ELR (cell line): ENCODE measurements at regions not wholly inside any gene's neighbourhood (a gene's known extent, or its start where the extent isn't known, plus 50 kb on each side); places are given as distances from the start of the nearest gene placed in this dataset.
A peak's percentile ranks its signal among the peaks of the same experiment; 100 is the strongest.
"Not testable (repeated sequence)": the region's sequence is repeated elsewhere in the genome, so short reads cannot be mapped to it uniquely, and the experiment has no call there.

Experiments
- DNase-seq: peaks from one replicate; pipeline ENCODE4 v3.0.0-alpha.2; 2015; ENCODE audit warnings: low read depth

GRCh38 chr13:64540468-64540867 lies 2689.7 kb downstream of the PCDH9 start:
- DNase-seq: peak; percentile 28

- peak; percentile 21 for DNase-seq
Observed at GRCh38 chr13:64538711-64539110, 2691.4 kb downstream of the PCDH9 start.

- no peak for DNase-seq
Observed at GRCh38 chr13:64534302-64534701, 2695.8 kb downstream of the PCDH9 start.

GRCh38 chr13:64531400-64531799 lies 2698.7 kb downstream of the PCDH9 start:
- no peak for DNase-seq

- peak; percentile 48 for DNase-seq
Observed at GRCh38 chr13:64529874-64530485, 2700.2 kb downstream of the PCDH9 start.

GRCh38 chr13:64528838-64529237 lies 2701.3 kb downstream of the PCDH9 start:
- DNase-seq: no peak

DNA sequence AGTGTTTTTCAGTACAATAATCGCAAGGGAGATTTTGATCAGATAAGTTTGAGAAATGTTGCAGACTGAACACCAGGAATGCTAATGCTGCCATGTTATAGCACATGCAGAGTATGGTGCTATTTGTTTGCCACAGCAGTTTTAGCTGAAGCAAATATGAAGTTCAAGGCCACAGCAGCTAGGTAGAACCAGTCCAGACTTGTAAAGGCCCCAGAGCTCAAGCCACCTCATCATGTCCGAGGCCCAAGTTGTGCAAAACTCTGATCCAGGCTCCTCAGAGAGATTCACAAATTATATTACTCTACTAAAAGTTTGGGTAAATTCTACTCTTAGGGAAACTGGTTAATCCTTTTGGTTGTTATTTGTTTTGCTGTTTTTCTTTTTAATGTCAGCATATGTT lies 2702.6 kb downstream of the PCDH9 start:
- DNase-seq: no peak

GRCh38 chr13:64525687-64526086 lies 2704.4 kb downstream of the PCDH9 start:
- DNase-seq: no peak

GRCh38 chr13:64510747-64511146 lies 2719.4 kb downstream of the PCDH9 start:
- no peak for DNase-seq

GRCh38 chr13:64506246-64506645 lies 2723.9 kb downstream of the PCDH9 start:
- no peak for DNase-seq

GRCh38 chr13:64505336-64505910 lies 2724.7 kb downstream of the PCDH9 start:
- peak; percentile 87 for DNase-seq

DNA sequence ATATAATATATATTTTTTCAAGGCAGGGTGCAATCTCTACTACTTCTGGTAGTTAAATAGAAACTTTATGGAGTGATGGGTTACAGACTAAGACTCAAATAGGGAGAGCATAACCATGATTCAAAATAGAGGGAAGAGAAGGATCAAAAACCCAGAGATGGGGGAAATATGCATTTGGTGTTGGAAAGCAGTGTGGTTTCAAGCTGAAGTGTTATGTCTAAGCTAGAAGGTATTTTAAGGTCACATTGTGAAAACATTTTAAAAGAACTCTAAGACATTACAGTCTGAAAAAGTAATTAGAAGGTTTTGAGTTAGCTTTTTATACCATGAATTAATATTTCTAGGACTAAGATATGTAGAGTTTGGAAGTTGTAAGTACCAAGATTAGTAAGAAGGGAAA lies 2741.4 kb downstream of the PCDH9 start:
- DNase-seq: no peak

- DNase-seq: peak; percentile 41
Observed at GRCh38 chr13:64482373-64482772, 2747.8 kb downstream of the PCDH9 start.

DNA sequence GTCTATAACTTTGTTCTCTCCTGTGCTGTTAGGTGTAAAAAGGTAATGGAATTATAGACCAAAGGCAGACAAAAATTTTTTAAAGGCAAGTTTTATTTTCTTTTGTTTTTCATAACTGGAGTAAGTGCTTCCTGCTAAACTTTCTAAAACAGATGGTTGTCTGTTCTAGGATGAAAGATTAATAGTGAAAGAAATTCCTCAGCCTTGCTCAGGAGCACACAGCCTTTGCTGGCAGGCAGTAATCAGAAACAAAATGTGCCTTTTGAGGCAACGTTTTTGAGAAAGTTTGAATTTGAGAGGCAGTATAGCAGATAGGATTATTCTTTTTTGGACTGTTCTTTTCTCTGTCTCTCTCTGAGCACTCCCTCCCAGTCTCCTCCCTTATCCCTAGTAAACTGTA lies 2749.5 kb downstream of the PCDH9 start:
- no peak for DNase-seq

DNA sequence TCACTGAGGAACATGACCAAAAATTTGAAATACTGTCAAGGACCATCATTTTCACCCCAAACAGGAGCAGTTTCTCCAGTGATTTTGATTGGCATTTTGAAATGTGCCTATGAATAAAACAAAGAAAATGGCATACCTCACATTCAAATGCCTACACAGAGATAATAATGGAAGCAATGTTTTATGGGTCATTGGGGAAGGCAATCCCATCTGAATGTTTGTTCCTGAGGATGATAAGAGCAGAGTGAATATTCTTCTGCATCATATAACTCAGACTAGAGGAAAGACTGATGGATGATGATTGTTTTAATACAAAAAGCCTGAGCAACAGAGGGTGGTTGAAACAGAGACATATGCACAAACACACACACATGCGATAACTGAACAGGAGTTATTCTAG lies 2749.9 kb downstream of the PCDH9 start:
- no peak for DNase-seq

DNA sequence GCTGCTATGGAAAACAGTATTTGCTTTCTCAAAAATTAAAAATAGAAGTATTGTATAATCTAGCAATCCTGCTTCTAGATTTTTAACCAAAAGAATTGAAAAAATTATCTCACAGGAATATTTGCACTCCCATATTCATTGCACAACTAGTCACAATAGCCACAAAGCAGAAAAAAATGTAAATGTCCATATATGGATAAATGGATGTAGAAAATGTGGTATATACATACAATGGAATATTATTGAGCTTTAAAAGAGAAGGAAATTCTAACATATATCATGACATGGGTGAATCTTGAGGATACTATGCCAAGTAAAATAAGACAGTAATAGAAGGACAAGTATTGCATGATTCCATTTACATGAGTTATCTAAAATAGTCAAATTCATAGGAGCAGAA lies 2753.0 kb downstream of the PCDH9 start:
- DNase-seq: no peak

GRCh38 chr13:64476041-64476568 lies 2754.0 kb downstream of the PCDH9 start:
- DNase-seq: not testable (repeated sequence)

- DNase-seq: peak; percentile 72
Observed at GRCh38 chr13:64471916-64472315, 2758.2 kb downstream of the PCDH9 start.

- no peak for DNase-seq
Observed at GRCh38 chr13:64470751-64471150, 2759.4 kb downstream of the PCDH9 start.

GRCh38 chr13:64459778-64460177 lies 2770.4 kb downstream of the PCDH9 start:
- DNase-seq: no peak

DNA sequence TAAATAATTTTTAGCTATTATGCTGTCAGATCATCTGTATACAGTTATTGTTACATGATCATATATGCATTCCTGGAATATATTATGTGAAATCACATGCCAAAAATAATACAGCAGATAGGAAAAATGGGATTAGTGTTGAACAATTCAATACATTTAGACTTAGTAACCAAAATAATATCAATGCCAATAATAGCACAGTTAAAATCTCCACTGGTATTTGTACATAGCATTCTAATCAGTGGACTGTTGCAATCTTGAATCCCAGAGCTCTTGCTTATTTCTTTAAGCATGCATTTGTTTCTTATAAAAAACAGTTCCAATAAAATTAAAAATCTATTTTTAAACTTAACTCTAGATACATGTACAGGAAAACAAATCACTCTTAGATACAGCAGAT lies 2772.2 kb downstream of the PCDH9 start:
- no peak for DNase-seq

- no peak for DNase-seq
Observed at GRCh38 chr13:64455124-64455523, 2775.0 kb downstream of the PCDH9 start.

DNA sequence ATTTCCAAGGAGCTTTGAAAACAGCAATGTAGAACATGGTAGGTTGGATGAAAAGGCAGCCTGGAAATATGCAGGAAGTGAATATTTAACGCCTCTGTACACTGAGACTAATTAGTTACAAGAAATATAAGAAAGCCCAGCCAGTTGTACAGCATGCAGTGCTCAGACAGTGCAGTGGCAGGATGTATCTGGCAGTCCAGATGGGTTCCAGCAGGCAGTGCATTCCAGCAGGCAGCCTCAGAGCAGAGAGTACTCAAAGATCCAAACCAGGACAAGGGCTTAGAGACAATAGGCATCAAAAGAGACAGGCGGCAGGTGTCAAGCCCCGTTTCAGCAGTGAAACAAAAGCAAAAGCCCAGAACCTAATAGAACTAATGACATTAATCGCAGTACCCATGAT lies 2776.3 kb downstream of the PCDH9 start:
- peak; percentile 7 for DNase-seq

DNA sequence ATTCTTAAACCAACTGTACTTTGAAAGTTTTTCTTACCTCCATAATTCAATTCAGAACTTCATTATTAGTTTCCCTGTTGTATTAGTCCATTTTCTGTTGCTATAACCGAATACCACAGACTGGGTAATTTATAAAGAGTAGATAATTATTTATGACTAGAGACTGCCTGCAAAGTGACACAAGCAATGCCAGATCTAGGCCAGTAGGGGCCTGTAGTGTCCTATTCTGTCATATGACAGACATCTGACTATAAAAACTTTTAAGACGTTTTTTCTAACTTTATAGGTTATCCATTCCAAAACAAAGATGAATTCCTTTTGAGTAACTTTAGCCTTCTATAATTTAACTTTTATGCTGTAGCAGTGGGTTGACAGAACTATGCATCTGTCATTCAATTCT lies 2783.8 kb downstream of the PCDH9 start:
- peak; percentile 45 for DNase-seq
